GM18861 (cell line): ENCODE measurements at regions not wholly inside any gene's neighbourhood (a gene's known extent, or its start where the extent isn't known, plus 50 kb on each side); places are given as distances from the start of the nearest gene placed in this dataset.
"Not testable (repeated sequence)": the region's sequence is repeated elsewhere in the genome, so short reads cannot be mapped to it uniquely, and the experiment has no call there.

Experiments
- ATAC-seq: cut with Tn5 transposase; IDR thresholded peaks from one replicate; pipeline ENCODE4 v1.9.1; 2021; ENCODE audit not compliant: unreplicated experiment

GRCh38 chr6:93183531-93183972 lies 235.8 kb downstream of the EPHA7 start:
- no peak for ATAC-seq

GRCh38 chr6:93182938-93183479 lies 236.3 kb downstream of the EPHA7 start:
- no peak for ATAC-seq

- ATAC-seq = no peak
Measured at GRCh38 chr6:93177918-93178317, 241.4 kb downstream of the EPHA7 start.

GRCh38 chr6:93177438-93177837 lies 241.9 kb downstream of the EPHA7 start:
- no peak for ATAC-seq

GRCh38 chr6:93176070-93176469 lies 243.3 kb downstream of the EPHA7 start:
- peak; percentile 98 for ATAC-seq

- not testable (repeated sequence) for ATAC-seq
Measured at GRCh38 chr6:93173573-93173972, 245.8 kb downstream of the EPHA7 start.

DNA sequence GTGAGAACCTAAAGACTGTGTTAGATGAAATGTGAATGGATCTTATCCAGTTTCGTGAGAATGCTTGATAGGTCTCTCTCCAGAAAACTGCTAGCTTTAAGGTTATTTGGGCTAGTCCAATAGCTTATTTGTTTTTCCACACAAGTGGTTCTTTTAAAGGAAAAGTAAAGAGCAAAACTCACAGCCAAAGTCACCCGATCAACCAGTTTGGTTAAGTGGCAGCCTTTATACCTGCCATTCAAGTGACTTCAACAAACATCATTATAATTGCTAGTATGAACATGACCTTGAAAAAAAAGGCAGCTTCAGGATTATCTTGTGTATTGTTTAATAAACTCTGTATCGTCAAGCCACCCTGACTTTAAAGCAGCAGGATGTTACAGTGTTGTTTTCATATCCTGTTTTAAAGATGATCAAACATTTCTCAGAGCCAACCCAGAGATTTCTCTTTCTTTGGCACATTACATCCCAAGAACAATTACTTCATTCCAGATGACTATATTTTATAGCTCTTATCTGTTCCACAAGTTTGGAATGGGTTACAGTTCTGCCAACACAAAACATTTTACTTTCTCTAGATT lies 253.4 kb downstream of the EPHA7 start:
- no peak for ATAC-seq

DNA sequence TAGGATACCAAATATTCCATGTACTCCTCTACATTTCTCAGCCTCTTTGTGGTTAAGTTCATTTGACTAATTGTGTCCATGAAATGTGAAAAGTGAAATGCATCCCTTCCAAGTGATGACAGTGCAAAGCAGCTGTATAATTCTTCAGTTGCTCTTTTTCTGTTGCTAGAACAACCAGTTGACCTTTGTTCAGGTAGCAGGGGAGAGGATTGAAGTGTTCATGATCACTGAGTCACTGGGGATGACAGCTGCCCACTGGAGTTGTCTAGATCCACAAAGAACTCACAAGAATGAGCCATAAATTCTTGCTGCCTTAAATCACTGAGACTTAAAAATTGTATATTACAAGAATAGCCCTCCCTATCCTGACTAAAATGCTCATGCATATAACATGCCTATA lies 254.6 kb downstream of the EPHA7 start:
- no peak for ATAC-seq

GRCh38 chr6:93163146-93163545 lies 256.2 kb downstream of the EPHA7 start:
- no peak for ATAC-seq

GRCh38 chr6:93139408-93140081 lies 279.8 kb downstream of the EPHA7 start:
- peak; percentile 99 for ATAC-seq

- no peak for ATAC-seq
Measured at GRCh38 chr6:93136111-93136510, 283.2 kb downstream of the EPHA7 start.

- ATAC-seq = no peak
Measured at GRCh38 chr6:93124006-93124632, 295.2 kb downstream of the EPHA7 start.

GRCh38 chr6:93123585-93123984 lies 295.8 kb downstream of the EPHA7 start:
- ATAC-seq = no peak

- no peak for ATAC-seq
Measured at GRCh38 chr6:93120154-93120742, 299.1 kb downstream of the EPHA7 start.

GRCh38 chr6:93105907-93106306 lies 313.5 kb downstream of the EPHA7 start:
- ATAC-seq = no peak

GRCh38 chr6:93105017-93105416 lies 314.3 kb downstream of the EPHA7 start:
- no peak for ATAC-seq

DNA sequence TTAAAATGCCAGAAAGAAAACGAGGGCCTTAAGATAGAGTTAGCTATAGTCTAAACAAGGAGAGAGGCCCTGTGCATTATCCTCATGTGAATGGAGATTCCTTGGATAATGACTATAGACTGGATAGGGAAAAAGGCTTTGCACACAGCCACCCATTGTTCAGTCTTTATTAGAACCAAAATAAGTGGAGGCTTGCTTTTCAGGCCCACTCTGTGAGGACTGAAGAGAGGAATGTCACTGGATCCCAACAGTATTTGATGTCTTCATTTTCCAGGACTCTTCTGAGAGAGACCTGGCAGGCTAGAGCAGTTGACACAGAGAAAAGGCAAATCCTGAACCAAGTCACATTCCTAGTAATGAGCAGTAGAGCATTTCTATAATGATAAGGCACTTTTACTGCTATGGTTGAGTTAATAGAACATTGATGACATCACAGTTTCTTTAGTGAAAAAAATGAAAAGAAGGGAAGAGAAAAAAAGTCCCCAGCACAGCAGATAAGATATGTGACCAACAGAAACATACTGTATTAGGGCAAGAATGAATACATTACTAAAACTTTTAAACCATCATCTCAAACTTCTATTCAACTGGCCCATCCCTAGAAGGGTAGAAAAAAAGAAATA lies 315.1 kb downstream of the EPHA7 start:
- no peak for ATAC-seq

- ATAC-seq = no peak
Measured at GRCh38 chr6:93088621-93089501, 330.5 kb downstream of the EPHA7 start.

GRCh38 chr6:93087606-93088005 lies 331.8 kb downstream of the EPHA7 start:
- ATAC-seq = no peak

GRCh38 chr6:93086351-93086750 lies 333.0 kb downstream of the EPHA7 start:
- no peak for ATAC-seq
